Lower lobe of right lung (tissue), 2 donors: ENCODE measurements at regions not wholly inside any gene's neighbourhood (a gene's known extent, or its start where the extent isn't known, plus 50 kb on each side); places are given as distances from the start of the nearest gene placed in this dataset.
A peak's percentile ranks its signal among the peaks of the same experiment; 100 is the strongest.

Experiments used
- ATAC-seq, 2 donors: fragments of 200-7000 bp; cut with Tn5 transposase; one replicate each; pipeline ENCODE4 v1.9.1; 2020 to 2022; ENCODE audit warnings: mild to moderate bottlenecking in 2 of 2, moderate library complexity in 2 of 2
- DNase-seq: peaks from one replicate; pipeline ENCODE4 v3.0.0-alpha.2; 2020
- H3K27ac ChIP-seq: fragments of 200-600 bp; one replicate; pipeline ENCODE4 v1.8.0; 2022
- H3K27me3 ChIP-seq: fragments of 200-600 bp; one replicate; pipeline ENCODE4 v1.8.0; 2022; ENCODE audit warnings: low read depth
- H3K36me3 ChIP-seq: fragments of 200-600 bp; one replicate; pipeline ENCODE4 v1.8.0; 2022; ENCODE audit warnings: mild to moderate bottlenecking
- H3K4me1 ChIP-seq: fragments of 200-600 bp; one replicate; pipeline ENCODE4 v1.8.0; 2022
- H3K4me3 ChIP-seq: fragments of 200-600 bp; one replicate; pipeline ENCODE4 v1.8.0; 2022; ENCODE audit warnings: mild to moderate bottlenecking
- H3K9me3 ChIP-seq: fragments of 200-600 bp; one replicate; pipeline ENCODE4 v1.8.0; 2022
- CTCF ChIP-seq: fragments of 200-600 bp; IDR thresholded peaks from one replicate; pipeline ENCODE4 v1.8.0; 2022; ENCODE audit warnings: antibody characterized with exemption, mild to moderate bottlenecking
- intact Hi-C: fragments of 100-400 bp; cut with DNase I; formaldehyde crosslinking; loops from one replicate; pipeline ENCODE4 v1.11.0; 2022
- donor health status: DM: no; HTN: yes; CAD: no; lungs with severe emphysema.

GRCh38 chr15:58258501-58259292, 120.5 kb downstream of the AQP9 start:
- no peaks in the 10 kb centered on the region for H3K9me3 ChIP-seq
- H3K27me3 ChIP-seq, result no peaks in the 10 kb centered on the region
- no peaks in the 10 kb centered on the region for H3K4me1 ChIP-seq
- no peak overlapping the region for H3K4me3 ChIP-seq
- intact Hi-C loops, result no loop called here
- no peaks in the 10 kb centered on the region for H3K36me3 ChIP-seq
- TF ChIP-seq CTCF, result no peak
- ATAC-seq, result no peak
- DNase-seq, result no peak
- no peak overlapping the region for H3K27ac ChIP-seq

- no peaks in the 10 kb centered on the region for H3K36me3 ChIP-seq
- DNase-seq, result no peak
- no peaks in the 10 kb centered on the region for H3K4me1 ChIP-seq
- H3K27me3 ChIP-seq, result no peaks in the 10 kb centered on the region
- ATAC-seq, result no peak
- intact Hi-C loops, result no loop called here
- no peak for TF ChIP-seq CTCF
- no peaks in the 10 kb centered on the region for H3K9me3 ChIP-seq
- H3K4me3 ChIP-seq, result no peak overlapping the region
- H3K27ac ChIP-seq, result no peak overlapping the region
These were observed 122.1 kb downstream of the AQP9 start for GRCh38 chr15:58260205-58260724.

- no peak overlapping the region for H3K4me3 ChIP-seq
- ATAC-seq, result peak in 1 of 2 donors; percentile 34
- H3K36me3 ChIP-seq, result no peaks in the 10 kb centered on the region
- H3K27ac ChIP-seq, result no peak overlapping the region
- H3K27me3 ChIP-seq, result no peaks in the 10 kb centered on the region
- no peak for DNase-seq
- H3K9me3 ChIP-seq, result no peaks in the 10 kb centered on the region
- no peaks in the 10 kb centered on the region for H3K4me1 ChIP-seq
- intact Hi-C loops, result no loop called here
- no peak for TF ChIP-seq CTCF
These were observed 122.6 kb downstream of the AQP9 start for GRCh38 chr15:58260725-58261267.

- Histone ChIP-seq H3K4me3 (no peak overlapping the region), H3K9me3 (no peaks in the 10 kb centered on the region), H3K27ac (no peak overlapping the region), H3K36me3 (no peaks in the 10 kb centered on the region), H3K4me1 (no peaks in the 10 kb centered on the region), H3K27me3 (no peaks in the 10 kb centered on the region)
- intact Hi-C loops, result no loop called here
- DNase-seq (no peak), ATAC-seq (no peak)
- TF ChIP-seq CTCF, result no peak
These were observed 123.2 kb downstream of the AQP9 start for GRCh38 chr15:58261368-58261767.

- no peak overlapping the region for H3K27ac ChIP-seq
- no peak overlapping the region for H3K4me3 ChIP-seq
- DNase-seq (no peak), ATAC-seq (no peak)
- no peaks in the 10 kb centered on the region for H3K36me3 ChIP-seq
- no peaks in the 10 kb centered on the region for H3K27me3 ChIP-seq
- no peaks in the 10 kb centered on the region for H3K4me1 ChIP-seq
- intact Hi-C loops, result no loop called here
- no peaks in the 10 kb centered on the region for H3K9me3 ChIP-seq
- no peak for TF ChIP-seq CTCF
These were observed 126.1 kb downstream of the AQP9 start for GRCh38 chr15:58264053-58264971.
